HG03064 (cell line): ENCODE measurements at regions not wholly inside any gene's neighbourhood (a gene's known extent, or its start where the extent isn't known, plus 50 kb on each side); places are given as distances from the start of the nearest gene placed in this dataset.
"Not testable (repeated sequence)": the region's sequence is repeated elsewhere in the genome, so short reads cannot be mapped to it uniquely, and the experiment has no call there.

ENCODE experiments used
- ATAC-seq: cut with Tn5 transposase; IDR thresholded peaks from one replicate; pipeline ENCODE4 v1.9.1; 2021; ENCODE audit warnings: low read depth; ENCODE audit not compliant: unreplicated experiment

DNA sequence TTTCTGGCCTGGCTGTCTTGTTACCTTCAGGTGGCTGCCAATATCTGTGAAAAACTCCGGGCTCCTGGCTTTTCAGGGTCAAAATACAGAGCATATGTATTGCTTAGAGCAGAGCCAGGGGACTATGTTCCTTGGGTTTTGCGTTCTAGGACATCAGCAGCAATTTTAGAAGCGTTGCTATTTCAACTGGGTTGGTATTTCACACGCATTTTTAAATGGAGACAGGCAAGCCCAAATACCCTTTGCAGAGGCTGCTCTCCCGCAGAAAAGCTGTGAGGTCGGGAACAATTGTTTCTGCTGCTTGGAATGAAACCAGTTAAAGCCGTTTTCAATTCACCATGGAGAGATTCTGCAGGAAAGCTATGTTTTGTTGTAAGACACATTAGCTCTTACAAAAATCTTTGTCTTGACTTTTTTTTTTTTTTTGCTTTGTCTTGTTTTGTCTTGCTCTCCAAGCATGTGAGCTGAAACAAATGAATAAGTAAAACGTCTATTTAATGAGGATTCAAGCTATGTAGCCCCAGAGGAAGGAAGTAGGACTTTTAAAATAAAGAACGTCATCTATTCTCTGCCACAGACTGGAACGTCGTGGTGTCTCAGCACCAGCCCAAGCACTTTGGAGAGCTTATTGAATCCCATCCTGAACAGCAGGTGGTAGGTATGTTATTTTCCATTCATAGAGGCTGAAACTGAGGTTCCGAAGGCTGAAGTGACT, 181.0 kb upstream of the TBX3 start:
- no peak for ATAC-seq

DNA sequence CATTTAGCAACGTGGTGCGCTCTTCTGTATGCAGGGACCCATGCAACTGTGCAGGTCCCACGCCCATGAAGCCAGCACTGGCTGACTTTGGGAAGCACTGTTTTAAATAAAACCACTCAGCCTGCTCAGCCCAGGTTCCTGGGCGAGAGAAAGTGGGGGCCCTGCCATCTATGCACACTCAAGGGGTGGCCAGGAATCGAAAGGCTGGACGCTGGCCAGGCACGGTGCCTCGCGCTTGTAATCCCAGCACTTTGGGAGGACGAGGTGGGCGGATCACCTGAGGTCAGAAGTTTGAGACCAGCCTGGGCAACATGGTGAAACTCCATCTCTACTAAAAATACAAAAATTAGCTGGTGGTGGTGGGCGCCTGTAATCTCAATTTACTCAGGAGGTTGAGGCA, 179.9 kb upstream of the TBX3 start:
- no peak for ATAC-seq

DNA sequence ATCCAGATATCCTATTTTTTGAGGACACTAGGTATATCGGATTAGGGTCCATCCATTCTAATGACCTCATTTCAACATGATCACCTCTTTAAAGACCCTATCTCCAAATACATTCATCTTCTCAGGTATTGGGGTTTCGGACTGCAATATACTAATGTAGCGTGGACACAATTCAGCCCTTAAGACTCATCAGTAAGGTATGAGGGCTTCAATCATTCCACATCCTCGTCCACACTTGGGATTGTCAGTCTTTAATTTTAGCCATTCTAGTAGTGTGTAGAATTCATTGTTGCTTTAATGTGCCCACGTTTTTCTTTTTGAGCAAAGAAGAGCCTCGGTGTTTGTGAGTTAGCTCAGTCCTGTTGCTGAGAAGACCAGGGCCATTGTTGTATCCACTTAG, 177.0 kb upstream of the TBX3 start:
- ATAC-seq = no peak

DNA sequence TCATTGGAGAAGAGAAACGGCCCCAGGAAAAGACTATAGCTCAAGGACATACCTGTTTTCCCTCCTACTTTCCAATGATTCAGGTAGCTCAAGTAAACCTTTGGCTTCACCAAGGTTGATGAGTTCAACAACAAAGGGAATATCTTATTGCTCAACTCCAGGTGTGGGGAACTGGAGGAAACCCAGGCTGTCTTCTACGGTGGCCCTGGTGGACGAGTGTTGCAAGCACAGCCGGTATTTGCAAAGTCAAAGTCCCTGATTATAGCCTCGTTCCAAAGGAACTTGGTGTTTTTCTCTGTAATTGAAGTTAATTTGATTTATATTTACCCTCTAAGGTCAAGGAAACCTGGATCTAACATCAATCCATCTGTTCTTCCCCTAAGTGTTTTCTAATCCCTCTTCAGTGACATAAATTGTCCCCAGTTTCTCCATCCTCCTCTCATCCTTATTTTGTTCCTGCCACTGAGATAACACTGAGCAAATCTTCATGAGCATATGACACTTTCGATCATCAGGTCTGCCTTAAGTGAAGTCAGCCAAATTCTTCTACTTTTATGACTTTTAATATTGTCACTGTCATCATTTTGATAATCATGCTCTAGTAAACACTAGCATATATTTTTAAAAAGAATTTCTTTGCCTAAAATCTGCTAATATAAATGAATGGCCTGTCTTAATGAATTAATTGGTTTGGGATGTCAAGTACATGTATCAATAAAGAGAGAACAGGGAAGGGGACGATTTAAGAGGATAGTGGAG, 174.6 kb upstream of the TBX3 start:
- ATAC-seq = no peak

DNA sequence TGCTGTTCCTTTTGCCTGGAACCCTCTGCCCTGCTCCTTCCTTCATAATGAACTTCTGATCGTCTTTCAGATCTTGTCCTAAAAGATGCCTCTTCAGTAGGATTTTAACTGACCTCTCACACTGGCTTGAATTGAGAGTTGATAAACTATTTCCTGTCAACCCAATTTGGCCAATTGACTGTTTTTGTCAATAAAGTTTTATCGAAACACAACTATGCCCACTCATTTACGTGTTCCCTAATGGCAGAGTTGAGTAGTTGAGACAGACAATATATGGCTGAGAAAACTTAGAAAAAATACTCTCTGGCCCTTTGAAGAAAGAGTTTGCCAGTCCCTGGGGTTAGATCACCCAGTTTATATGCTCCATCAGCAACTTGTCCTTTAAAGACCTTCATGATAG, 171.7 kb upstream of the TBX3 start:
- ATAC-seq = no peak

DNA sequence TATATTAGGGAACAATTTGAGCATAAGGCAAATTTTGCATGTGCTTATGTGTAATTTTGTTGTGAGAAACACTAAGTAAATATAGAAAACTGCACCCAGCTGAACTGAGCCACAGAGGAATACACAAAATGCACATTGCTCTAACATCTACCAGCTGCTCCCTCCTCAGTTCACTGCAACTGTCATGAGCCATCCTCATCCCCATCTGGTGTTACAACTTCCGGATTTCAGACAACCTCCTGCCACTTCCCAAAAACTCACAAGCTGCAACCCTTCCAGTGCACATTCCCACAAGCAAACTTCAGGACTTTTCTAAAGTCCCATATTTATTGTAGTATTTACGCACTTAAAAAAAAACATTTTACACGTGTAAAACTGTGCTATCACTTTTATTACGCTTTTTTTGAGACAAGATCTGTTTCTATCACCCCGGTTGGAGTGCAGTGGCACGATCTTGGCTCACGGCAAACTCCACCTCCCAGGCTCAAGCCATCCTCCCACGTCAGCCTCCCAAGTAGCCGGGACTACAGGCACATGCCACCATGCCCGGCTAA, 169.1 kb upstream of the TBX3 start:
- no peak for ATAC-seq

DNA sequence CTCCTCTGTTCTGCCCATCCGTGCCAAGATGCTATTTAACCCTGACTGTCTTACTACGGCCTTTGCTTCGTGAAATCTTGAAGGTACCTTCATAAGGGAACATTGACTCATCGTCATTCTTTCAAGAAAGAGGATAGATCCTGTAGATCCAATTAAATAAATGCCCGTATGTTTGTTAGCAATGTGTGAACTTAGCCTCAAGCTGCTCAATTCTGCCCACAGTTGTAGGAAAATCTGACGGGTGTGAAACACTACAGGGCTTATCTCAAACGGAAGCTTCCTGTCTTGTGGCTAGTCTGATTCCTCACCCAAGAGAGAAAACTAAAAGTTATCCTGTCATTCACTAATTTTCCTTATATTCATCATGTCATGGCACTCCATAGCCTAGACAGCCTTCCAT, 168.0 kb upstream of the TBX3 start:
- no peak for ATAC-seq

DNA sequence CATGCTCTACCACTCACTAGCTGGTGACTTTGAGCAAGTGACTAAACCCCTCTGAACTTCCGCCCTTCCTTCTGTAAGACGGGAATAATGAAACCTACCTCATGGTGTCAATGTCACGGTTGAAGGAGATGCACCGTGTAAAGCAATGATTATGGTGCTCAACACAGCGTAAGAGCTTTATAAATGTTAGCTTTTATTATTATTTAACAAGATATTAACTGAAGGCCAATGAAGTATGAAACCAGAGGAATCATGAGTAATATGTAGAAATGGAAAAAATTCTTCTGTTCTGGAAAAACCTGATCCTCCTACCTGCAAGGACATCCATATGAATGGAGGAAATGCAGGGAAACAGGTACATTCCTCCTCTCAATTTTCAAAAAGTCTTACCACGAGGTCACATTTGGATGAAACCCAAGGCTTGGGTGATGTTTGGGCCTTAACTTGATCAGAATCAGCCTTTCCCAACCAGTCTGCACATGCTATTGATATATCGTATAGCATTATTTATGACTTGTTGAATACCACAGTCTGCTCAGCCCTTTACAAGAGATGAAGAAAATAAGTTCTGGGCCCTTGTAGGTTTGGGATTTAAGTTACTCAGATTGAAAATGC, 166.8 kb upstream of the TBX3 start:
- no peak for ATAC-seq

DNA sequence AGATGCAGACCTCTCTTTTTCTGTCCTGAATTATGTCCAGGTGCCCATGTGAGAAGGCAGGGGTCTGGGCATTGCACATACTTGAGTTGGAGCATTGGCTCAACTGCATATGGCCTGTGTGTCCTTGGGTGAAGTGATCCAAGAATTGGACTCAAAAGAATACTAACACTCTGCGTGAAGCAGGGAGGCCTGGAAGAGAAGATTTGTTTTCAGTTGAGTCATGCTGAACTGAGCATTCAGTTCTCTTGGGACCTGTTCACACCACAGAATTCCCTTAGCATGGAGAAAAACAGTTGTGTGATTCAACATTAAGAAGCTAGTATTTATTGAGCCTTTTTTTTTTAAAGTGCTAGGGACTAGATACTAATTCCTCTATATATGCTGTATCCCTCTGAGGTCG, 164.7 kb upstream of the TBX3 start:
- ATAC-seq = no peak

DNA sequence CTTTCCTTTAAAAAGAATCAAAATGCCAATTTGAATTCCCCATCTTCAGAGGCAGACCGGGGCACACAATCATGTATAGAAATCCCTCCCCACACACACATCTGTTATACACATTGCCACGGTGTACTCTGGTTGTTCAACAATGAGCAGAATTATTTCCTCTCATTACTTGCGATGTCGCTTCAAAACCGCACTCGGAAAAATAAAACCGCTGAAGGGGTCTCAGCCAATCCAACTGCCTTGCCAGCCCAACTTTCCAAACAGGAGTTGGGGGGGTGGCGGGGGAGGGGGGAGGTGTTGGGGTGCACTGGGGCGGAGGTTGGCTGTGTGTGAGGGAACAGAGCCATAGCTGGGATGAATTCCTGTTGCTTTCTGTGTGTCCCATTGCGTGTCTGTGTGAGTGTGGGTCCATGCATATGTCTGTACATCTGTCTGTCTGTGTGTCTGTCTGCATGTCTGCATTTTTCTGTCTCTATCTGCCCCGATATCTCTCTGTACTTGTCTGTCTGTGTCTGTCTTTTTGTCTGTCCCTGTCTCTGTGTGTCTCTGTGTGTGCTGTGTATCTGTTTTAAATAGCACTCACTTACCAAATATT, 163.6 kb upstream of the TBX3 start:
- no peak for ATAC-seq

DNA sequence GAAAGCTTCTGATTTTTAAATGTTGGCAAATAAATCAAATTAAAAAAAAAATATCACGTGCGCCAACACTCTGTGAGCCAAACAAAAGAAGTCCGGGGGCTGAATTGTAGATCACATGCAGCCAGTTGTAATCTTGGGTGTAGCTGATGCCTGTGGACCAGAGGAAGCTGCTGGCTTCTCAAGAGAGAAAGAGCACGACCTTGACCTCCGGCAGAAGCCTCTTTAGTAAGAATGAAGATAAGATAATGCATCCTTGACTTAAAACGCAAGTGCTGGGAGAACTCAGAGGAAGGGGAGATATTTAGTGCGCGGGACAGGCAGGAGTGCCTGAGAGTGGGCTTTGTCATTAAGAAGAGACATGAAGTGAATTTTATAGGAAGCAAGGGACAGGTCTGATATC, 162.8 kb upstream of the TBX3 start:
- ATAC-seq = no peak

DNA sequence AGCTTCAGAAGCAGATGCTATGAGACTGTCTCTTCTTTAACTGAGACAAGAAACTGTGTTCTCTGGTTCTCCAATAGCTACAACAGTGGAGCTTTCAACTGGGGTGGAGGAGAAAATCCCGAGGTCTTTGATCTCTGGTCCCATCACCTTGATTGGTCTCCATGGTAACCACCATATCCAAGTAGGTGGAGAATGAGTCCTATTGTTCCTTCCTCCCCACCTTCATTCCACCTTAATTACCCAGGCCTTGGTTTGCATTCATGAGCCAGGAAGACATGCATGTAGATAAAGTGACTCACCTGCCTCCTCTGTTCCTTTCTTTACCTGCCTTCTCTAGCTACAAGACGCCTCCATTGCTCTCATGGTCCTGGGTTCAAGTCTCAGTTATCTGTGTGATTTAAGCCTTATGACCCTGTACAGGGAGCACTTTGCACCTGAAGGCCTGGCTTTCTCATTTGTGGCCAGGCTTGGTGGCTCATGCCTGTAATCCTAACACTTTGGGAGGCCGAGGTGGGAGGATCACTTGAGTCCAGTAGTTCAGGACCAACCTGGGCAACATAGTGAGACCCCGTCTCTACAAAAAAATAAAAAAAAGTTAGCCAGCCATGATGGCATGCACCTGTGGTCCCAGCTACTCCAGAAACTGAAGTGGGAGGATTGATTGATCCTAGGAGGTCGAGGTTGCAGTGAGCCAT, 157.7 kb upstream of the TBX3 start:
- no peak for ATAC-seq

DNA sequence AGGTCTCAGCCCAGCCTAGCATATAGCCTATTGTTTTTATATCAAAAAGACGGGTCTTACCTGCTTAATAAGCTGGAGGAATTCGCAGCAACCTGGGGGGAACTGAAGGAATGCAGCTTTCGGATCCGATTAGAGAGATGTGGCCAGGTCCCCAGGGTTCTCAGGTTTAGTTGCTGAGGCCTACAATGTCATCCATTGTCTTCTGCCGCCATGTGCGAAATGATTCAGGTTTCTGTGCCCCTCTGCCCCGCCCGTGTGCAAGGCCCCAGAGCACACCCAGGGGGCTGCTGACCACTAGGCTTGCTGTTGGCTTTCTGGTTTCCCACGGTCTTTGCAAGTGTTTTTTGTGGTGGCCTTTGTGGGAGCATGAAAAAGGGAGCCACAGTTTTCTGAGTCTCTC, 154.5 kb upstream of the TBX3 start:
- no peak for ATAC-seq

DNA sequence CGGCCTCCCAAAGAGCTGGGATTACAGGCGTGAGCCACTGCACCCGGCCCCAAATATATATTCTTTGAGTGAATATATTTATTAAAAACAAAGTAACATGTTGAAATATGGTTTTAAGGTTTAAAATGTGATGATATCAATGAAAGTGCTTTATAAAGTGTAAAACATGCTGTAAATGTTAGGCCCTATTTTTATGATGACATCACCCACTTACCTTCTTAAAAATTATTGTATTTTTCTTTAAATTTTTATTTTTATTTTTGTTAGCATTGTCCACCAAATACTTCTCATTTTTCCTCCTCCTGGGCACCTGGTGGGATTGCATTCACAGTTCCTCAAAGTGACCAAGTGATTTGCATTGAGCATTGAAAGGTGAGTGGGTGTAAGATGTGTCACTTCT, 152.6 kb upstream of the TBX3 start:
- ATAC-seq = no peak

DNA sequence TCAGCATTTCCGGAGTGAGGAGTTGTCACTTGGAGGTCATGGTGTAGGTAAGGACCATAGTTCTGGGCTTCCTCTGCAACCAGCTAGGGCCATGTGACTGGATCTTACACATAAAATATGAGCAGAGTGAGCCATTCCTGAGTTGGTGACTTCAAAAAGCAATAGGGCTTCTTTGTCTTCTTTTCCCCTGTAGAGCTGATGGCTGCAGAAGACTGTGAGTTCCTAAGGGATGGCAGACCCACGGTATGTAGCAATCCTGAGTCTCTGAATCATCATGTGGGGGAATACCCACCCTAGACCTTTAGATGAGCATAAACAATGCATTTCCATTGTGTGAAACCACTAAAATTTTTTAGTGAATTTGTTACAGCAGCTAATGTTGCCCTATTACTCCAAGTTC, 151.1 kb upstream of the TBX3 start:
- no peak for ATAC-seq

DNA sequence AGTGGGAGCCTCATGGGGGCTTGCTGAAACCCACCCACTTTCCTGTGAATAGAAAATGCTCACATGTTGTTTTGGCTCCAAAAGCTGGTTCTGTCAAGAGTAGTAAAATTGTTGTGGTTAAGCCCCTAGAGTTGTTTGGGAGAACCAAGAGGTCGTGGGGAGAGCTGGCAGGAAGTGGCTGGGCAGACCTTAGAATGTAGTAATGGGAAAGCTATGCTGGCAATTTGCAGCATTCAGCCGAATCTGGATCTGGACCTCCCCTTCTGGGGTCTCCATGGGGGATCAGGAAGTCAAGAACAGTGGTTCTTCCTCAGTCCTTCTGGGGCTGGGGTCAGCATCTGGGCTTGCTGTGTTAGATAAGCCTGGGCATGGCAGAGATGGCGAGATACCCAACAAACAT, 150.6 kb upstream of the TBX3 start:
- ATAC-seq = no peak

DNA sequence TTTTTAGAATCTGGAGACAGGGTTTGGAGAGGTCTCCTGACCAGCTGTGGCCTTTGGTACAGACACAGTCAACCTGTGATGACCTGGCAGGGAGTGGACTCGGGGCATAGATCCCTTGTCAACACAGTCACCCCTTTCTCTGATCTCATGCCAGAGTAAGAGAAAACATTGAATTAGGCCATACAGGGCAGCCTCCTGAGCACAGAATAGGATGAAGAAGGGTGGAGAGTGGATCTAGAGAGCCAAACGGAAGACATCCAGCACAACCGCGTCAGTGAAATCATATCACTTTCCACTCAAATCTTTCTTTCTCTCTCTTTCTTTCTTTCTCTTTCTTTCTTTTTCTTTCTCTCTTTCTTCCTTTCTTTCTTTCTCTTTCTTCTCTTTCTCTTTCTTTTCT, 145.9 kb upstream of the TBX3 start:
- ATAC-seq = no peak

DNA sequence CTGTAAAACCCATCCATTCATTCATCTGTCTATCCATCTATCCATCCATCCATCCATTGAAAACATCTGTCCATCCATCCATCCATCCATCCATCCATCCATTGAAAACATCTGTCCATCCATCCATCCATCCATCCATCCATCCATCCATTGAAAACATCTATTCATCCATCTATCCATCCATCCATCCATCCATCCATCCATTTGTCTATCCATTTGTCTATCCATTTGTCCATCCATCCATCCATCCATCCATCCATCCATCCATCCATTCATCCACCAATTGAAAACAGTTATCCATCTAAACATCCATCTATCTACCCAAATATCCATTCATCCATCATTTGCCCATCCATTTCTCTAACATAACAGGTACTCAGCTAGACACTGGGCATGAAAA, 145.3 kb upstream of the TBX3 start:
- ATAC-seq = not testable (repeated sequence)

DNA sequence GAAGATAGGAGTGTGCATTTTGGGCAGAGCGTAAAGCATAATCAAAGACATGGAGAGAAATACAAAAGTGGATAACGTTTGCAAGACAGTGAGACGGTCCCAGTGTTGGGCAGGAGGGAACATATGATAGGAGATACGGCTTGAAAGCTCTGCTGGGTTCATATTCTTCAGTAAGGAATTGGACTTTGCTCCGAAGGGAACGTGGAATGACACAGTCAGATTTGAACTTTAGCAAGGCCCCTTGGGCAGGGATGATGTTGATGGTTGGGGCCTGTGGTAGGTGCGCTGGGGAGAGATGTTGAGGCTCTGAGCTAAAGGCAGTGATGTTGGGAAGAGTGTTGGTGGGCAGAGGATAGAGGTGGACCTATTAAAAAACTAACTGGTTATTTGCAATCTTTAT, 143.5 kb upstream of the TBX3 start:
- ATAC-seq = no peak

DNA sequence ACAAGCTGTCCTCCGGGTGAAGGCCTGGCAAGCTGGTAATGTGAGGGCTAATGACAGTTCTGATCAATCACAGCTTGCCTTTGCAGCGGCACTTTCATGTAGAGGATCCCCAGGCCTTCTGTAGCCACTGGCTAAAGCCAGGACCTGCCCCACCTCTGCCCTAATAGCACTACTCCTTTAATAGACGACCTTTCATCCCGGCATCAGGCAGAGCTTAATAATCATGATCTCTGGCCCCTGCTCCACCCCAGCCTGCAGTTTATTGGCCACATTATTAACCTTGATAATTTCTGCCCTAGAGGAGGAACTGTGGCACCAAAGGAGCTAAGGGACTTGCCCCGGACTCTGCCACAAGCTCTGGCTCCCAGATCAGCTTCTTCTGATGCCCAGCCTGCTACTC, 142.3 kb upstream of the TBX3 start:
- ATAC-seq = no peak

DNA sequence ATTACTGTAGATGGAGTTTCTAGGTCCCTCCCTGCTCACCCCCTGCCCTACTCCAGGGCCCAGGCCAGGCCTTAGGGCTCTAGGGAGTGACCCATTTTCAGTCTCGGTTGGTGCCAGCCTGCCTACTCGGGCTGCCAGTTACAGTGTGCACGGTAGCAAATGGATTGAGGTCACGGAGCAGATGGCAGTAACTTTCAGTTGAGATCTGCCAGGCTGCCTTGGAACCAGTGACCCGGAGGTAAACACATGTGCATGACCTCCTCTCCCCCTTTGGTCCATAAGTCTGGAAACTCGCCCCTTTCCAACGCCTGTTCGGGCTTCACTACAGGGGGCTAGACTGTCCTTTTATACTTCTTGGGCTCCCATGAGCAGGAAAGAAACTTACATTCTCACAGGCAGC, 139.7 kb upstream of the TBX3 start:
- ATAC-seq = no peak
